Left ventricle myocardium inferior (tissue), 1 donor: ENCODE measurements at regions not wholly inside any gene's neighbourhood (a gene's known extent, or its start where the extent isn't known, plus 50 kb on each side); places are given as distances from the start of the nearest gene placed in this dataset.

Experiments
- DNase-seq: peaks from one replicate; pipeline ENCODE4 v3.0.0-alpha.2; 2020
- H3K27ac ChIP-seq: fragments of 200-600 bp; replicated peaks from 2 replicates; pipeline ENCODE4 v1.8.0; 2021
- H3K27me3 ChIP-seq: fragments of 200-600 bp; 2 replicates; pipeline ENCODE4 v1.8.0; 2021; ENCODE audit warnings: low read depth
- H3K36me3 ChIP-seq: fragments of 200-600 bp; 2 replicates; pipeline ENCODE4 v1.8.0; 2021
- H3K4me1 ChIP-seq: fragments of 200-600 bp; 2 replicates; pipeline ENCODE4 v1.8.0; 2021
- H3K4me3 ChIP-seq: fragments of 200-600 bp; 2 replicates; pipeline ENCODE4 v1.8.0; 2021; ENCODE audit warnings: mild to moderate bottlenecking, moderate library complexity
- H3K9me3 ChIP-seq: fragments of 200-600 bp; replicated peaks from 2 replicates; pipeline ENCODE4 v1.8.0; 2021
- intact Hi-C: fragments of 100-400 bp; cut with micrococcal nuclease; formaldehyde crosslinking; loops from one replicate; pipeline ENCODE4 v1.11.0; 2022
- TF ChIP-seq, protein P1 (sequence below): fragments of 200-600 bp; IDR thresholded peaks from 2 replicates; pipeline ENCODE4 v1.8.0; 2021; ENCODE audit warnings: antibody characterized with exemption, mild to moderate bottlenecking, borderline replicate concordance
- donor health status: DM: no; HTN: yes; CAD: no; lungs with severe emphysema.

DNA sequence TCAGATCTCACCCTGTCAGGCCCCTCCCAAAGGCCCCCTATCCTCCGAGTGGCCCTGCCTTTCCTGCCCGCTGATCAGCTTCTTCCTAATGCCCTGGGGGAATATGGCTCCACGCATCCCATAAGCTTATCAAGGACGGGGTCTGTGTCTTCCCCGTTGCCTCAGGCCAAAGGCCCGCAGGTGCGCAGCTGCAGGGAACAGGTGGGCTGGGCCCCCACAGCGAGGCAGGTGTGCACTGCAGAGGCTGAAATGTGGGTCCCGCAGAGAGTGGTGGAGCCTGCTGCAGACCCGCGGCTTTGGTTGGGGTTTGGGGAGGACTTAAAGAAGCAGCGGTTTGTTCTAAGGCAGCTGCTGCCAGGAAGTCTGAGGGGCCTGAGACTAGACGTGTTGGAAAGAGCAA lies 220.8 kb upstream of the TCERG1L start:
- Histone ChIP-seq H3K27me3 (peaks cover 56% of the 10 kb centered on the region), H3K4me3 (no peak overlapping the region), H3K4me1 (no peaks in the 10 kb centered on the region), H3K36me3 (no peaks in the 10 kb centered on the region), H3K9me3 (no peaks in the 10 kb centered on the region), H3K27ac (no peak overlapping the region)
- DNase-seq: no peak
- TF ChIP-seq, protein P1, sequence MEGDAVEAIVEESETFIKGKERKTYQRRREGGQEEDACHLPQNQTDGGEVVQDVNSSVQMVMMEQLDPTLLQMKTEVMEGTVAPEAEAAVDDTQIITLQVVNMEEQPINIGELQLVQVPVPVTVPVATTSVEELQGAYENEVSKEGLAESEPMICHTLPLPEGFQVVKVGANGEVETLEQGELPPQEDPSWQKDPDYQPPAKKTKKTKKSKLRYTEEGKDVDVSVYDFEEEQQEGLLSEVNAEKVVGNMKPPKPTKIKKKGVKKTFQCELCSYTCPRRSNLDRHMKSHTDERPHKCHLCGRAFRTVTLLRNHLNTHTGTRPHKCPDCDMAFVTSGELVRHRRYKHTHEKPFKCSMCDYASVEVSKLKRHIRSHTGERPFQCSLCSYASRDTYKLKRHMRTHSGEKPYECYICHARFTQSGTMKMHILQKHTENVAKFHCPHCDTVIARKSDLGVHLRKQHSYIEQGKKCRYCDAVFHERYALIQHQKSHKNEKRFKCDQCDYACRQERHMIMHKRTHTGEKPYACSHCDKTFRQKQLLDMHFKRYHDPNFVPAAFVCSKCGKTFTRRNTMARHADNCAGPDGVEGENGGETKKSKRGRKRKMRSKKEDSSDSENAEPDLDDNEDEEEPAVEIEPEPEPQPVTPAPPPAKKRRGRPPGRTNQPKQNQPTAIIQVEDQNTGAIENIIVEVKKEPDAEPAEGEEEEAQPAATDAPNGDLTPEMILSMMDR: no peak
- intact Hi-C loops: no loop called here

DNA sequence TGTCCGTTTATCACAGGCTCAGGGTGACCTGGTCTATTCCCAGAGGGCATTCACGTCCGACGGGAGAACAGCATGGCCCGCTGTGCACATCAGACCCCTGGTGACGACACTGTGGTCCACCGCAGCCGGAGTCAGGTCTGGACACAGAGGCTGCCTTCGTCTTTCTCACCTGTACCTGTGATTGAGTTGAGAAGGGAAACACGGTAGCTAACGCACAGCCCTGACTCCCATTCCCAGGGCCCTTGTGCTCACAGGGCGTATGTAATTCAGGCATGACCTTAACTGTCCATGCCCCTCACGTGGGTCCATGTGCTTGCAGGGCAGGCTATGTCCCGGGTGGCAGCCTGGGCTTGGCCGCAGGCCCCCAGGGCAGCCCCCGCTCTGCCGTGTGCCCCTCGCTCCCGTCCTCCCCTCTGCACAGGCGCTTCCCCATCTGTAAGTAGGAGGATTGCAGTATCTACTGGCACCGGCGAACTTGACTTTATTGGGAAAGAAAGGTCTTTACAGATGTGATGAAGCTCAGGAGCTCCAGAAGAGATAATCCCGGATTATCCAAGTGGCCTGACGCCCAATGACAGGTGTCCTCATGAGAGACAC lies 221.3 kb upstream of the TCERG1L start:
- peaks cover 61% of the 10 kb centered on the region for H3K27me3 ChIP-seq
- H3K4me1 ChIP-seq: no peaks in the 10 kb centered on the region
- no peaks in the 10 kb centered on the region for H3K36me3 ChIP-seq
- intact Hi-C loops: no loop called here
- H3K27ac ChIP-seq: no peak overlapping the region
- no peaks in the 10 kb centered on the region for H3K9me3 ChIP-seq
- no peak for DNase-seq
- TF ChIP-seq, protein P1: no peak
- no peak overlapping the region for H3K4me3 ChIP-seq

DNA sequence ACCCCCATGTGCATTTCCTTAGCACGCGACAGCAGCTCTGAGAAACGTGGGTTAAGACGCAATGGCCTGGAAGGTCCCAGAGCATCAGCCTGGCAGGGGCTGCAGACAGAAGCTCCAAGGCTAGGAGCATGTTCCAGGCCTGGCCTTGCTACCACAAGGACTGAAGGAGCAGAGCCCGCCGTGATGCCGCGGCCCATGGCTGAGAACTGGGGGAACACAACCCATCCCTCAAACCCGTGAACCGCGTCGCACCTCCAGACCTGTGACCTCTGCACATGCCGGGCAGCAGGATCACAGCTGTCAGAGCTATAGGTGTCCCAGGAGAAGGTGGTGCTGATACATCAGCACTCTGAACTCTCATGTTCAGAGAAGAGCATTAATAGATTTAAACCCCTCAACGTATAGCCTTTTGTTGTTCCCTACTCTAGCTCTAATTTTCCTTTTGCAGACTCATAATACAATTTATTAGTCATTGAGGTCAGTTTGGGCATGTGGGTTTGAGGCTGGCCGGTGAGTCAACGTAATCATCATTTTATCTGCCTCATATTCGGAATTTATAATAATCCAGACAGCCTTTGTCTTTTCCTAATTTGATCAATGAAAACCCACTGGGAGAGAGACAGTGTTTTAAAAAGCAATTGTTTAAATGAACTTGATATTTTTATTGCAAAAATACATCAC lies 222.5 kb upstream of the TCERG1L start:
- H3K4me3 ChIP-seq: no peak overlapping the region
- TF ChIP-seq, protein P1: no peak

DNA sequence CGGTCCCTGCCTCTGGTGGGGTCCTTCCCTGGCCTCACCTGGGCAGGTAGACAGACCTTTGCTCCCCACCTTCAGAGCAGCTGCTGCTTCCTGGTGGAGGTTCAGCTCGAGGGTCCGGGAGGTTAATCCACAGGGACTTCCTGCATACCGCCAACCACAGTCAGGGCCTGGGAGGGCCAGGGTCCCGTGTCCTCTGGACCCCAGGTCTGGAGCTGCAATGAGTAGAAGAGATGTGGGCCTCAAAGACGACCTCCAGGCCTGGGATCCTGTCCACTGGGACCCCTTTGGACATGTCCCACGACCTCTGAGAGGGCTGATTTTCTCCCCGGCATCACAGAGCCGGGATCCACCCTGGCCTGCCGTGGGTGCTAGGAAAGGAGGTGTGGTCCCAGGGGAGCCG lies 223.3 kb upstream of the TCERG1L start:
- DNase-seq: no peak
- Histone ChIP-seq H3K27me3 (peaks cover 66% of the 10 kb centered on the region), H3K4me3 (no peak overlapping the region), H3K27ac (no peak overlapping the region), H3K9me3 (no peaks in the 10 kb centered on the region), H3K36me3 (no peaks in the 10 kb centered on the region), H3K4me1 (no peaks in the 10 kb centered on the region)
- TF ChIP-seq, protein P1: no peak
- intact Hi-C loops: no loop called here

More for the DNA sequence above, 222.5 kb upstream of the TCERG1L start:
- intact Hi-C loops: no loop called here
- no peaks in the 10 kb centered on the region for H3K36me3 ChIP-seq
- H3K9me3 ChIP-seq: no peaks in the 10 kb centered on the region
- no peak for DNase-seq
- no peak overlapping the region for H3K27ac ChIP-seq
- H3K4me1 ChIP-seq: no peaks in the 10 kb centered on the region
- peaks cover 61% of the 10 kb centered on the region for H3K27me3 ChIP-seq

DNA sequence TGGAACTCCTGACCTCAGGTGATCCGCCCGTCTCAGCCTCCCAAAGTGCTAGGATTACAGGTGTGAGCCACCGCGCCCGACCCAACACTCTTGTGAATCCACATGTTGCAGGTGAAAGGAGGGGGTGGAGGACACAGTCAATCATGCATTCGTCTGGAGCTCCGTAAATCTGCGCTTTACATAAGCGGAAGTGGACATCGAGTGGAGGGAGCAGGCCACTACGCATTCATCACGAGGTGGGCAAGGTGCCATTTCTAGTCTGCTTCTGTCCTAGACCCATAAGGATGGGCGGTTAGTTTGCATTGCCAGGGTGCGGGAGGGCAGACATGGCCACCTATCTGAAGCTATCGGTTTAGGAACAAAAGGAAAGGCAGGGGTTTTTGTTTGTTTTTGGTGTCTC lies 225.2 kb upstream of the TCERG1L start:
- intact Hi-C loops: no loop called here
- H3K4me3 ChIP-seq: no peak overlapping the region
- no peaks in the 10 kb centered on the region for H3K4me1 ChIP-seq
- DNase-seq: no peak
- no peaks in the 10 kb centered on the region for H3K9me3 ChIP-seq
- TF ChIP-seq, protein P1: no peak
- H3K27ac ChIP-seq: no peak overlapping the region
- H3K27me3 ChIP-seq: peaks cover 68% of the 10 kb centered on the region
- H3K36me3 ChIP-seq: no peaks in the 10 kb centered on the region
